ENCODE measurements at regions not wholly inside any gene's neighbourhood (a gene's known extent, or its start where the extent isn't known, plus 50 kb on each side); places are given as distances from the start of the nearest gene placed in this dataset.

DNA sequence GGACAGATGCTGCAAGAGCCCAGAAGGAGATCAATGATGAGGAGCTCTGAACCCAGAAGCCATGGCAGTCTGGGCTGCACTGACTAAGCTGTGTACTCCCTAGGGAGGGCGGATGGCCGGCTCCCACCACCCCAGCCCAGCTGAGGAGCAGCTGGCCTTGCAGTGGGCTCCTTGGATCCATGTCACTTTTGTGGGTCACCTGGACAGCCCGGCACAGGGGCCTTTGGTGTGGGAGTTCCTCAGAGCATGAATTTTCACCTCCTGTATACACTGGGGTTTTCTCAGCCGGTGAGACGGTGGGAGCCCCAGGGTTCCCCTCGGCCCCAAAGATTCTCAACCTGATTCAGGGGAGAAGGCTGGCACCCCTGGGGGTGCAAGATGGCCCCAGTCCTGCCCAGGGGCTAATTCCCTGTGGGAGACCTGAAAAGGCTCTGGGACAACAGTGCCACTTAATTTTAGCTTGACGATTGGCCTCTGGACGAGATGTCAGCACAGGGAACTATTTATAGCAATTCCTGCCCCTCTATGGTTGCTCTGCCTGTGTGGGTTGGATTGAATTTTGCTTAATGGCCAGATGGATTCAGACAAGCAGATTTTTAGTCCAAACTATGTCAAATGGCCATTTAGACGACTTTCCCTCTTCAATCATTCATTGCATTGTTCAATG, 121.6 kb upstream of the PMEPA1 start:
- 66 to 75% (median 72%) methylated on average over 7 to 9 of the region's 9 CpGs for WGBS, 5 donors
- intact Hi-C loops (cut with DNase I; ENCODE audit: low total_unique reads) = no loop called here
- H3K9me3 ChIP-seq = no peaks in the 10 kb centered on the region
- DNase-seq = no peak
- TF ChIP-seq EP300 (IDR thresholded peaks at IDR 0.05) (no peak), POLR2AphosphoS5 (IDR thresholded peaks at IDR 0.05) (no peak), POLR2A (IDR thresholded peaks at IDR 0.05) (no peak)
- TF ChIP-seq, protein P1, sequence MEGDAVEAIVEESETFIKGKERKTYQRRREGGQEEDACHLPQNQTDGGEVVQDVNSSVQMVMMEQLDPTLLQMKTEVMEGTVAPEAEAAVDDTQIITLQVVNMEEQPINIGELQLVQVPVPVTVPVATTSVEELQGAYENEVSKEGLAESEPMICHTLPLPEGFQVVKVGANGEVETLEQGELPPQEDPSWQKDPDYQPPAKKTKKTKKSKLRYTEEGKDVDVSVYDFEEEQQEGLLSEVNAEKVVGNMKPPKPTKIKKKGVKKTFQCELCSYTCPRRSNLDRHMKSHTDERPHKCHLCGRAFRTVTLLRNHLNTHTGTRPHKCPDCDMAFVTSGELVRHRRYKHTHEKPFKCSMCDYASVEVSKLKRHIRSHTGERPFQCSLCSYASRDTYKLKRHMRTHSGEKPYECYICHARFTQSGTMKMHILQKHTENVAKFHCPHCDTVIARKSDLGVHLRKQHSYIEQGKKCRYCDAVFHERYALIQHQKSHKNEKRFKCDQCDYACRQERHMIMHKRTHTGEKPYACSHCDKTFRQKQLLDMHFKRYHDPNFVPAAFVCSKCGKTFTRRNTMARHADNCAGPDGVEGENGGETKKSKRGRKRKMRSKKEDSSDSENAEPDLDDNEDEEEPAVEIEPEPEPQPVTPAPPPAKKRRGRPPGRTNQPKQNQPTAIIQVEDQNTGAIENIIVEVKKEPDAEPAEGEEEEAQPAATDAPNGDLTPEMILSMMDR (IDR thresholded peaks at IDR 0.05) = no peak
- H3K27ac ChIP-seq = no peak overlapping the region
- peaks cover 0 to 20% (median 6%) of the 10 kb centered on the region in 3 donors for H3K27me3 ChIP-seq
- no peaks in the 10 kb centered on the region for H3K36me3 ChIP-seq
- H3K4me3 ChIP-seq = no peak overlapping the region
- H3K4me1 ChIP-seq = no peaks in the 10 kb centered on the region

DNA sequence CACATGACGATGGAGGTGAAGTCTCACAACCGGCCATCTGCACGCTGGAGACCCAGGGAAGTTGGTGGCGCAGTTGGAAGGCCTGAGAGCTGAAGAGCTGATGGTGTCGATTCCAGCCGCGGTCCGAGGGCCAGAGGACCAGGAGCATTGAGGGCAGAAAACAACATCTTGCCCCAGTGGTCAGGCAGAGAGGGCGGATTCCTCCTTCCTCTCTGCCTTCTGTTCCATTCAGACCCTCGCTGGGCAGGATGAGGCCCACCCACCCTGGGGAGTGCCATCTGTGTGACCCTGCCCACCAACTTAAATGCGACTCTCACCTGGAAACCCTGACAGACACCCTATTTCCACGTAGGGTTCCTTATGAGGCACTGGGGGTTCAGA, 120.7 kb upstream of the PMEPA1 start:
- intact Hi-C loops (cut with DNase I; ENCODE audit: low total_unique reads) = no loop called here
- no peaks in the 10 kb centered on the region for H3K36me3 ChIP-seq
- 81 to 86% (median 82%) methylated on average over 12 of the region's 12 CpGs for WGBS, 5 donors
- H3K9me3 ChIP-seq = no peaks in the 10 kb centered on the region
- no peak overlapping the region for H3K27ac ChIP-seq
- no peaks in the 10 kb centered on the region for H3K4me1 ChIP-seq
- DNase-seq = no peak
- no peak for TF ChIP-seq POLR2AphosphoS5 (IDR thresholded peaks at IDR 0.05)
- no peak for TF ChIP-seq POLR2A (IDR thresholded peaks at IDR 0.05)
- no peak for TF ChIP-seq EP300 (IDR thresholded peaks at IDR 0.05)
- TF ChIP-seq, protein P1 (IDR thresholded peaks at IDR 0.05) = no peak
- peaks cover 0 to 20% (median 6%) of the 10 kb centered on the region in 3 donors for H3K27me3 ChIP-seq
- no peak overlapping the region for H3K4me3 ChIP-seq

DNA sequence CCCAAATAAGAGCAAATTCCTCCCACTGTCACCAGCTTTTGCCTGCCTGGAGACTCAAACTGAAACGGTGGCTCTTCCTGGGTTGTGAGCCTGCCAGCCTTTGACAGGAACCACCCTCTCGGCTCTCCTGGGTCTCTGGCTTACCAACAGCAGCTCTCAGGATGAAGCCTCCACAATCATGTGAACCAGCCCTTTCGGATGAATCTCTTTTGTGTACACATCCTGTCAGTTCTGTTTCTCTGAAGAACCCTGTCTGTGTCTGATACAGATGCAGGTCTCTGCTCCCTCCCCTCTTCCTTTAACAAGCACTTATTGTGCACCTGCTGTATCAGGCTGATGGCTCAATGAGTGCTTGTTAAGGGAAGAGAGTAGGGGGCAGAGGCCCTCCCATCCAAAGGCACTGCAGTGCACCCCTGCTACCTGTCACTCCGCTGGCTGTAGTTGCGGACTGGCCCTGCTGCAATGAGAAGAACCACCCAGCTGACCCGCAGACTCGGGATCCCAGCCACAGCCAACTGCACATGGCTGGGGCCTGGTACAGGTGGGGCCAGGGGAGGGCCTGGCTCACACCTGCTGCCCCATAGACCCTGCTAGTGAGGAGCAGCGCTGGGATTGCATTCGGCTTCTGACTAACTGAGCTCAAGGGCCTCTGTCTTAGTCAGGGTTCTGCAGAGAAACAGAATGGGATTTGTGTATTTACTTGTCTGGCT, 120.1 kb upstream of the PMEPA1 start:
- Histone ChIP-seq H3K27me3 (peaks cover 0 to 20% (median 6%) of the 10 kb centered on the region in 3 donors), H3K27ac (no peak overlapping the region), H3K4me1 (no peaks in the 10 kb centered on the region), H3K36me3 (no peaks in the 10 kb centered on the region), H3K4me3 (no peak overlapping the region), H3K9me3 (no peaks in the 10 kb centered on the region)
- TF ChIP-seq, protein P1 (IDR thresholded peaks at IDR 0.05) = no peak
- TF ChIP-seq POLR2A (IDR thresholded peaks at IDR 0.05) = no peak
- TF ChIP-seq EP300 (IDR thresholded peaks at IDR 0.05) = no peak
- TF ChIP-seq POLR2AphosphoS5 (IDR thresholded peaks at IDR 0.05) = no peak
- WGBS, 5 donors = 80 to 94% (median 81%) methylated on average over 7 to 9 of the region's 9 CpGs
- no peak for DNase-seq
- intact Hi-C loops (cut with DNase I; ENCODE audit: low total_unique reads) = no loop called here

DNA sequence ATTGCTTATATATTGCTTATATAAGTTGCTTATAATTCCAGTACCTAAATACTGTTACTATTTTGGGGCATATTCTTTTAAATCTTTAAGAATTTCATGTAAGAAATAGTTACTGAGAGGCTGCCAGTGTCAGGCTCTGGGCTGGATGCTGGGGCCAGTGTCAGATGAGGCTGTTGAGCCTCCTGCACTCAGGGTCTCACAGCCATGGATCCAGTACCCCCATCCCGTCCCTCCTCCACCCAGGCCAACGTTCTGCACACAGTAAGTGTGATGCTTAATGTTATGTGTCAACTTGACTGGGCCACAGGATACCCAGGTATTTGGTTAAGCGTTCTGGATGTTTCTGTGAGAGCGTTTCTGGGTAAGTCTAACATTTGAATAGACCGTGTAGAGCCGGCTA, 119.5 kb upstream of the PMEPA1 start:
- Histone ChIP-seq H3K4me1 (no peaks in the 10 kb centered on the region), H3K27me3 (peaks cover 0 to 15% (median 3%) of the 10 kb centered on the region in 3 donors), H3K27ac (no peak overlapping the region), H3K36me3 (no peaks in the 10 kb centered on the region), H3K4me3 (no peak overlapping the region), H3K9me3 (no peaks in the 10 kb centered on the region)
- no peak for DNase-seq
- TF ChIP-seq, protein P1 (IDR thresholded peaks at IDR 0.05) = no peak
- no peak for TF ChIP-seq POLR2A (IDR thresholded peaks at IDR 0.05)
- no peak for TF ChIP-seq POLR2AphosphoS5 (IDR thresholded peaks at IDR 0.05)
- TF ChIP-seq EP300 (IDR thresholded peaks at IDR 0.05) = no peak
- 75 to 88% (median 82%) methylated on average over 6 of the region's 6 CpGs for WGBS, 5 donors
- intact Hi-C loops (cut with DNase I; ENCODE audit: low total_unique reads) = no loop called here
